Suprapubic skin (tissue), 3 donors: ENCODE measurements at regions not wholly inside any gene's neighbourhood (a gene's known extent, or its start where the extent isn't known, plus 50 kb on each side); places are given as distances from the start of the nearest gene placed in this dataset.

Experiments
- POLR2A ChIP-seq, 2 donors: fragments of 450-650 bp; IDR thresholded peaks; one replicate each; pipeline ENCODE4 v1.6.1; 2017; ENCODE audit warnings: antibody characterized with exemption in 2 of 2, mild to moderate bottlenecking in 2 of 2, moderate library complexity in 2 of 2
- TF ChIP-seq, protein P1 (sequence below), 2 donors: fragments of 200-600 bp in 1 of 2; fragments of 450-650 bp in 1 of 2; sonication (generic) in 1 of 2; IDR thresholded peaks; one replicate each; pipeline ENCODE4 v1.5.1; 2016 to 2019; ENCODE audit warnings: antibody characterized with exemption in 2 of 2, mild to moderate bottlenecking in 1 of 2, moderate library complexity in 1 of 2

DNA sequence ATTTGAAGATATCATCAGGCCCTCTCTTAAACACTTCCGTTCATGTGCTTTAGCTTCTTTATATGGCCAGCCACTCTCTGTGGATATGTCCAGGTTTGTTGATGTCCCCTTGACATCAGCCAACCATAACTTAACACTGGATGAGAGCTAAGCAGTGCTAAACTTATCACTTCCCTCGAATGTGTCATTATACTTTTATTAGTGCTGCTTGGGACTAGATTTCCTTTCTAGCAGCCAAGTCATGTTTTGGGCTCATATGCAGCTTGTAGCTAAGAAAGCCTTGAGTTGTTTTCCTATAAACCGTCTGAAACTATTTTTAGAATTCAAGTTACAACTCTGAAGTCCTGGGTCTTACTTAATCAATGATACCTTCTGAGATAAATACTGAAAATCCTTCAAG, 144.8 kb upstream of the TNP1 start:
- TF ChIP-seq, protein P1, sequence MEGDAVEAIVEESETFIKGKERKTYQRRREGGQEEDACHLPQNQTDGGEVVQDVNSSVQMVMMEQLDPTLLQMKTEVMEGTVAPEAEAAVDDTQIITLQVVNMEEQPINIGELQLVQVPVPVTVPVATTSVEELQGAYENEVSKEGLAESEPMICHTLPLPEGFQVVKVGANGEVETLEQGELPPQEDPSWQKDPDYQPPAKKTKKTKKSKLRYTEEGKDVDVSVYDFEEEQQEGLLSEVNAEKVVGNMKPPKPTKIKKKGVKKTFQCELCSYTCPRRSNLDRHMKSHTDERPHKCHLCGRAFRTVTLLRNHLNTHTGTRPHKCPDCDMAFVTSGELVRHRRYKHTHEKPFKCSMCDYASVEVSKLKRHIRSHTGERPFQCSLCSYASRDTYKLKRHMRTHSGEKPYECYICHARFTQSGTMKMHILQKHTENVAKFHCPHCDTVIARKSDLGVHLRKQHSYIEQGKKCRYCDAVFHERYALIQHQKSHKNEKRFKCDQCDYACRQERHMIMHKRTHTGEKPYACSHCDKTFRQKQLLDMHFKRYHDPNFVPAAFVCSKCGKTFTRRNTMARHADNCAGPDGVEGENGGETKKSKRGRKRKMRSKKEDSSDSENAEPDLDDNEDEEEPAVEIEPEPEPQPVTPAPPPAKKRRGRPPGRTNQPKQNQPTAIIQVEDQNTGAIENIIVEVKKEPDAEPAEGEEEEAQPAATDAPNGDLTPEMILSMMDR (IDR thresholded peaks at IDR 0.05) = no peak
- no peak for TF ChIP-seq POLR2A (IDR thresholded peaks at IDR 0.05)
